ENCODE measurements at regions not wholly inside any gene's neighbourhood (a gene's known extent, or its start where the extent isn't known, plus 50 kb on each side); places are given as distances from the start of the nearest gene placed in this dataset.

GRCh38 chr10:3396116-3396515 lies 223.5 kb upstream of the PITRM1 start:
- TF ChIP-seq CTCF (IDR thresholded peaks at IDR 0.05): no peak
- no peak for TF ChIP-seq POLR2A (IDR thresholded peaks at IDR 0.05)
- no peak for TF ChIP-seq EP300 (IDR thresholded peaks at IDR 0.05)
- TF ChIP-seq POLR2AphosphoS5 (IDR thresholded peaks at IDR 0.05): no peak

Data from stomach (tissue), 4 donors.